Retinal pigment epithelial cell (primary cell): ENCODE measurements at regions not wholly inside any gene's neighbourhood (a gene's known extent, or its start where the extent isn't known, plus 50 kb on each side); places are given as distances from the start of the nearest gene placed in this dataset.
"Not testable (repeated sequence)": the region's sequence is repeated elsewhere in the genome, so short reads cannot be mapped to it uniquely, and the experiment has no call there.

Source experiments
- DNase-seq: peaks from one replicate; pipeline ENCODE4 v3.0.0-alpha.2; 2010; ENCODE audit warnings: low read depth
- H3K4me3 ChIP-seq: 2 replicates; pipeline ENCODE4 v1.5.1; 2011; ENCODE audit warnings: mild to moderate bottlenecking, low read length, control low read depth, moderate library complexity
- TF ChIP-seq, protein P1 (sequence below): conservative IDR thresholded peaks from 2 replicates; pipeline ENCODE4 v1.5.1; 2011; ENCODE audit warnings: low read depth, low read length, control low read depth, inconsistent platforms

DNA sequence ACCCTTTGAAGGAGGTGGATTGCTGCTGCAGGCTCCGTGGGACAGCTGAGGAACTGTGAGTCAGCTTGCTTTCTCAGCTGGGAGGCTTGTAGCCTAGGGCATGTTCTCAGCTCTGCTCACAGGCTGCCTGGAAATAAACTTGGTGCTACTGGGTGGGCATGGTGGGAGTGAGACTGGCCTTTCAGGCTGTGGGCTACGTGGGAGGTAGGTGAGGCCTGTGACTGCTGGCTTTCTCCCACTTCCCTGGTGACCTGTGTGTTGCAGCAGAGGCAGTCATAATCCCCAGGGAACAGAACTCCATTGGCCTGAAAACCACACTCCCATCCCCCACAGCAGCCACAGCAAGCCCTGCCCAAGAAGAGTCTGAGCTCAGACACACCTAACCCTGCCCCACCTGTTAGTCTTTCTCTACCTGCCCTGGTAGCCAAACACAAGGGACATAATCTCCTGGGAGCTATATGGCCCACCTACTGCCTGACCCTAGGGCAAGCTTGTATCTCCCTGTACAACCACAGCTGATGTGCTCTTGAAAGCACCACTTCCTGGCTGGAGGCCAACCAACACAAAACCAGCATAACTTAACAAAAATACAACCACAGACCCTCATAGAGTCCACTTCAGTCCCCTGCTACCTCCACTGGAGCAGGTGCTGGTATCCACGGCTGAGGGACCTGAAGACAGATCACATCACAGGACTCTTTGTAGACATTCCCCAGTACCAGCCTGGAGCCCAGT is 236.5 kb downstream of the SQOR start:
- DNase-seq: no peak
- TF ChIP-seq, protein P1, sequence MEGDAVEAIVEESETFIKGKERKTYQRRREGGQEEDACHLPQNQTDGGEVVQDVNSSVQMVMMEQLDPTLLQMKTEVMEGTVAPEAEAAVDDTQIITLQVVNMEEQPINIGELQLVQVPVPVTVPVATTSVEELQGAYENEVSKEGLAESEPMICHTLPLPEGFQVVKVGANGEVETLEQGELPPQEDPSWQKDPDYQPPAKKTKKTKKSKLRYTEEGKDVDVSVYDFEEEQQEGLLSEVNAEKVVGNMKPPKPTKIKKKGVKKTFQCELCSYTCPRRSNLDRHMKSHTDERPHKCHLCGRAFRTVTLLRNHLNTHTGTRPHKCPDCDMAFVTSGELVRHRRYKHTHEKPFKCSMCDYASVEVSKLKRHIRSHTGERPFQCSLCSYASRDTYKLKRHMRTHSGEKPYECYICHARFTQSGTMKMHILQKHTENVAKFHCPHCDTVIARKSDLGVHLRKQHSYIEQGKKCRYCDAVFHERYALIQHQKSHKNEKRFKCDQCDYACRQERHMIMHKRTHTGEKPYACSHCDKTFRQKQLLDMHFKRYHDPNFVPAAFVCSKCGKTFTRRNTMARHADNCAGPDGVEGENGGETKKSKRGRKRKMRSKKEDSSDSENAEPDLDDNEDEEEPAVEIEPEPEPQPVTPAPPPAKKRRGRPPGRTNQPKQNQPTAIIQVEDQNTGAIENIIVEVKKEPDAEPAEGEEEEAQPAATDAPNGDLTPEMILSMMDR: no peak
- H3K4me3 ChIP-seq: no peak overlapping the region

DNA sequence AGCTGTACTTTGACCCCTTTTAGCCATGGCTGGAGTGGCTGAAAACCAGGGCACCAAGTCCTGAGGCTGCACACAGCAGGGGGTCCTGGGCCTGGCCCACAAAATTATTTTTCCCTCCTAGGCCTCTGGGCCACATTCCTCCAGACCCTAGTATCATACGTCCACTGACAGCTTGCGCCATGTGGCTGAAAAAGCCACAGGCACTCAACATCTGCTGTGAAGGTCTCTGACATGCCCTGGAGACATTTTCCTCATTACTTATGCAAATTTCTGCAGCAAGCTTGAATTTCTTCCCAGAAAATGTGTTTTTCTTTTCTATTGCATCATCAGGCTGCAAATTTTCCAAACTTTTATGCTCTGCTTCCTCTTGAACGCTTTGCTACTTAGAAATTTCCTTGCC is 239.0 kb downstream of the SQOR start:
- TF ChIP-seq, protein P1: no peak
- H3K4me3 ChIP-seq: no peak overlapping the region
- DNase-seq: no peak

DNA sequence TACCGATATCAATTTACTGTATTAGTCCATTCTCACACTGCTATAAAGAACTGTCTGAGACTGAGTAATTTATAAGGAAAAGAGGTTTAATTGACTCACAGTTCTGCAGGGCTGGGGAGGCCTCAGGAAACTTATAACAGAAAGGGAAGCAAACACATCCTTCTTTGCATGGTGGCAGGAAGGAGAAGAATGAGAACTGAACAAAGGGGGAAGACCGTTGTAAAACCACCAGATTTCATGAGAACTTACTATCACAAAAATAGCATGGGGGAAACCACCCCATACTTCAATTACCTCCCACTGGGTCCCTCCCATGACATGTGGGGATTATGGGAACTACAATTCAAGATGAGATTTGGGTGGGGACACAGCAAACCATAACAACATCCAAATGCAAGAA is 239.7 kb downstream of the SQOR start:
- H3K4me3 ChIP-seq, DNase-seq: not testable (repeated sequence)

DNA sequence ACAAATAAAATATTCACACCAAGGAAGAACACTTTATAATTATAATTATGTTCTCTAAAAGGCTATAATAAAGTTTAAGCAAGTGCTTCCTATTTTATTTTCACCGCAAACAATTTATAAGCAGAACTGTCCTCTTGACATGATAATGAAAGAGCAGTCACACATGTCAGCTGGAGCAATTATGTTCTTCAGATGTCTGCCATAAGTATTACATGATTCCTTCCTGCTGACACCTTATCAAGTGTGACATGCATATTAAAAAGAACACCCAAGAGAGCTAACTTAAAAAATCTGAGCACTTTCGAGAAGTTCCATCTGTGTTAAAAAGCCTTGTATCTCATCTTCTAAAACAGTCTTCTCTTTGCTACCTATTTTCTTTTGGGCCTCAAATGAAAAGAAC is 249.5 kb downstream of the SQOR start:
- TF ChIP-seq, protein P1: no peak
- H3K4me3 ChIP-seq: no peak overlapping the region
- DNase-seq: no peak

DNA sequence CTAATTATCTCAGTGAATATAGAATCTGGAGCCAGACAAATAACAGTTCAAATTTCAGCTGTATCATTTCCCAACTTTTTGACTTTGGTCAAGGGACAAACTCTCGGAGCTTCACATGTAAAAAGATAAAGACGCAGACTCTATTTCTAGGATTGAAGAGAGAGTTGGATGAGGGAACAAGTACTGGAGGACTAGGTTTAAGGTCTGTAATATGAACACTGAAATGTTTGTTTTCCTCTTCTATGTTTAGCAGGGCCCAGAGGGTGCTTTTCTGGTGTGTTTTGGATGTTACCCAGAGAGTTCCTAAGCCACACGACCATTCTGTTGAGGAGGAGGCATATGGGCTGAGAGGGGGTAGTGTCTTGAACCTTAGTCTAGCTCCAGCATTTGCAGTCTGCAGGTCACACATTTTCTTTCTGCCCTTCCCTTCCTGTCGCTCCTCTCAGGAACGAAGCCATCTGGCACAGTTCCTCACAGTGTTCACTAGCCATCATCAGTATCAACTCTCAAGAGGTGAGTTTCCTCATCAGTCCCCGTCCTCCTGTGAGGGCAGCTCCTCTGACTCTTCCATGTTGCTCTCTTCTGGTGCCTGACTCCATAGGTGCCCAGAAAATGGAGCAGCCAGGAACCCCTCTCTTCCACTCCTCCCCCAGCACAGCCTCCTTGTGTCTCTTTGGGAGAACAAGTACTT is 250.1 kb downstream of the SQOR start:
- DNase-seq: no peak
- TF ChIP-seq, protein P1: no peak
- H3K4me3 ChIP-seq: no peak overlapping the region

DNA sequence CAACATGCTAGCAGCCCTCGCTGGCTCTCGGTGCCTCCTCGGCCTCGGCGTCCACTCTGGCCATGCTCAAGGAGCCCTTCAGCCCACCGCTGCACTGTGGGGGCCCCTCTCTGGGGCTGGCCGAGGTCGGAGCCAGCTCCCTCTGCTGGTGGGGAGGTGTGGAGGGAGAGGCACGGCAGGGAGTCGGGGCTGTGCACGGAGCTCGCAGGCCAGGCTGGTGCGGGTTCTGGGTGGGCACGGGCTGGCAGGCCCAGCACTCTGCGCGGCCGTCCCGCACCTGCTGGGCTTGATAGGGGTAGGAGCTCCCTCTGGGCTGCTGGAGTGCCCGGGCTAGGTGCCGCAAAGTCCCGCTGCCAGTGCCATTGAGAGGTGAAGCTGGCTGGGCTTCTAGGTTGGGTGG is 251.0 kb downstream of the SQOR start:
- TF ChIP-seq, protein P1: no peak
- DNase-seq: no peak
- no peak overlapping the region for H3K4me3 ChIP-seq

DNA sequence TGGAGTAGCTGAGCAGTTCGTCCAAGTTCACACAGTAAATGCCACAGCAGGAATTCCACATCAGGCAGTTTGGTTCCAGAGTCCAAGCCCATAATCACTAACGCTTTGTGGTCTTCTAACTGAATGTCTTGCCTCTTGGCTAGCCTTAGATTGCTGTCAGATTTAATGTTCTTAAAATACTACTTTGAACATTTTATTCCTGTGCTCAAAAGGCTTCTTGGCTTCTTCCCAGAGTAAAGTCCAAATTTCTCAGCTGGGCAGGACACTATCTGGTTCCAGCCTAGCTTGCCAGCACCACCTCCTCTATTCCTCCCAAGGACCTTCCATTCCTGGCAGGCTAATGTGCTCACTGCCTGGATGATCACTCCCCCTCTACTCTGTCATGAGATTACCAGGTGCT is 256.9 kb downstream of the SQOR start:
- TF ChIP-seq, protein P1: no peak
- DNase-seq: no peak
- H3K4me3 ChIP-seq: no peak overlapping the region
